HK-2 (cell line): ENCODE measurements at regions not wholly inside any gene's neighbourhood (a gene's known extent, or its start where the extent isn't known, plus 50 kb on each side); places are given as distances from the start of the nearest gene placed in this dataset.
"Not testable (repeated sequence)": the region's sequence is repeated elsewhere in the genome, so short reads cannot be mapped to it uniquely, and the experiment has no call there.

Experiments
- DNase-seq: peaks from one replicate; pipeline ENCODE4 v3.0.0-alpha.2; 2018; ENCODE audit not compliant: unreplicated experiment

DNA sequence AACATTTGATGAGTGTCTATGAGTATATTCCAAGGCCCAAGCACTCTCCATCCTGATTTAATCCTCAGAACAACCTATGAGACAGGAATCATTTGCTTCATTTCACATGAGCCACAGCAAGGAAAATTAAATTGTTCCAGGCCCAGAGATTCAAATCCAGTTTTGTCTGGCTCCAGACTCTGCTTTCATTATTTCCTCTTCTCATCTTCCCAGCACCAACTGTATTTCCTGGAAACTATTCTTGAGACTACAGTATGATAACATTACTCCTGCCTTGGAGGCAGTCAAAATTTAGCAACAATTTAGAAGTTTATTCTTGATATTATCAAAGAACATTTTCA is 194.5 kb downstream of the ZNF608 start:
- DNase-seq = no peak

DNA sequence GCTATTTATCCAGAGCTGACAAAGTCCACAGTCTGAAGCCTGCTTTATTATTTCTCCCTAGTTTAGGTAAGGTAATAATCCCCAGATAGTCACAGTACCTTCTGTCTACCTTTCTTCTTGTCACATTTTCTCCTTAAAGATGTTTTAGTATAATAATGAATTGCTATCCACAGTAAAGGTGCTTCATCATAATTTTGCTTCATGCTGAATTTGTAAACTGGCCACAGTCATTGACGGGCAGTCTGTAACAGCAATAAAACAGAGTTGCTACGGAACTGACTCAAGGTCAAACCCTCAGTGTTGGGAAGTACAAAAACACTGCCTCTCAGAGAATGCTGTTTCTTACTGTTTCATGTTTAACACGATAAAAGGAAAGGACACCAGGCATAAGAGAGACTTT is 195.7 kb downstream of the ZNF608 start:
- DNase-seq = no peak

DNA sequence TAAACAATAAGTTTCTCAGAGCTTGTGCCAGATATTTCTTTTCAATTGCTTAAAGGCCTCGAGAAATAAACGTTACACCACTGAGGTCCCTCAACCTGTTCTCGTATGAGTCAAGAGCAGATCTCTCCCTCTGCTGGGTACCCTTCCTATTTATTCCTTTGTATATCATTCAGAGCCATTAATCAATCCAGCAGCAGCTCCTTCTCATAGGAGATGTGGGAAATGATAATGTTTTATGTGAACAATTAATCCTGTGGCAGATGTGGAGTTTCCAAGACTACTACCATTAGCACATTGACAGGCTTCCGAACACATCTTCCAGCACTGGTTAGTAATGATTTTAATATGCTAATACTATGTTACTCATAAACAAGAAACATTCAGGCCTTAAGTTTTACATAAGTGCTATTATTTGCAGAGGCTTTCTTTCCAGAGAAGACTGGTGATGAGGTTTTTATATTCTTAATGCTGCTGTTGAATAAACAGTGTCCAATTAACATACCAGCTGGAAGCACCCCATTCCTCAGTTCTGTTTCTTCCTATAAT is 196.5 kb downstream of the ZNF608 start:
- DNase-seq = no peak

DNA sequence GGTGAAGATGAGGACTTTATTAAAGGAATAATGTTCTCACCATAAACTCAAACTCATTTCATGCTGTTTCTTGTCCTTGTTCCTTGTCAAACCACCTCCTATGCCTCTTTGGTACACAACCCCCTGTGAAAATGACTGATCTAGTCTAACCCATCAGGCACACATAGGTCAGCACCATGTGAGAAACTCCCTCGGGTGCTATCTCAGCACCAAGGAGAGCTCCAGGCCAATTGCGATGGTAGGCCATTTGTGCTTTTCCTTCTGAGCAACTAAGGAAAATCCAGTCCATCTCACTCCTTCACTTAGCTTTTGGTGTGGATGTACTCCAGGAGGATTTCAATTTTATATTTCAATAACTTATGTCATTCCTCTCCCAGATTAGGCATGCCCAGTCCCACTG is 199.8 kb downstream of the ZNF608 start:
- DNase-seq = peak; percentile 19

DNA sequence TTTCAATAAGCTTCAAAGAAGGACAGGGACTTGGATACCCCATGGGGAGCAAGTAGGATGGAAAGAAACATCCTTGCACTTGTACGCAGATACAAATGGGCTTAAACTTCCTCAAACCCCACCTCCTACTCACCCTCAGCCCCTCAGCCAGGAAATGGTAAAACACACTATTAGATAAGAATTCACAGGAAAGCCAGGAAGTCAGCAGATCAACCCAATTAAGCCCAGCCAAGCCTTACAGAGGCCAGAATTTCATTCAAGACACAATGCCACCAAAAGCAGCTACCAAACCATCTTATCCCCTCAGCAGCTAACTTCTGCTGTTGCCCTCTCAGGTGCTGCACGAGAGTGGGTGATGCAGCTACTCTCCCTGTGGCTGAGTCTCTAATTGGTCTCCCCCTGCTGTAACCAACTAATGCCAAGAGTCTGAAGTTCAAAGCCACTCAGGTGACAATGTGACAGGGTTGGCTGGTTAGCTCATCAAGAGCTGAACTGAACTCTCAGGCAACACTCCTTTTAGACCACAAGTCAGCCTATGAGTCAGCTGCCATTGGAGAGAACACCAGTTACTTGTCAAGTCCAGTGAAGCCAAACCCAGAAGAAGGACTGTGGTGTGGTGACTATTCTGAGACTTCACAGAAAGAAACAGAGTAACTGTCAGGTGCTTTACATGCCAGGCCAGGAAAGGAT is 201.9 kb downstream of the ZNF608 start:
- peak; percentile 2 for DNase-seq

DNA sequence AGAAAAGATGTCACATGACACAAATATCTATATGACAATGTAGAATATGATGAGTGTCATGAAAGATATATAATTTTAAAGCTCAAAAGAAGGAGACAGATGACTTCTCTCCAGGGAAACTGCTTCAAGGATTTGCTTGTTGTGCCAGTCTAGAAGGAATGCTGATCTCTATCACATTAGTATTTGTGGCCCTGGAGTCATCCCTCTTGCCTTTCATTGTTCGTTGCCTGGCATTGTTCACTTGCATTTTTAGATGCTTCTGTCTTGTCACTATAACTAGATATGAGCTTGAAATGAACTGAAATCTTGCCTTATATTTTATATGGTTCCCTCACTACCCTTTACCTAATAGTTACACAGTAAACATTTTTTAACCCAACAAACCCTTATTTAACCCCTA is 207.5 kb downstream of the ZNF608 start:
- DNase-seq = no peak

DNA sequence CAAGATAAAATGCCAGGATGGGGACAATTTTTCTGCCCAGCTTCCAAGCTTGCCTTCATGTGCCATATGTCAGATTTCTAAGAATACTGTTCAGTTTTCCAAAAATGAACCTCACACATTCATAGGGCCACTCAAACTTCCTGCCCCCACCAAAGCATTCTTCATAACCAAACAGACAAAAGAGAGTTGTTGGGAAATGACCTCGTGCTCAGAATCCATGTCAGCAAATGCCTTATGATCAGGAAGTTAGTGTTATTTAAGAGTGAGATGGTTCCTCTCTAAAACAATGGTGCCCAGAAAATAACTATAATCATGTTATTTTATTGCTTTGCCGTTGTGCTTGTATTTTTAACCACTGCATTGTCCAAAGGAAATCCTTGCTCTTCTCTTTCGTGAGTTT is 208.2 kb downstream of the ZNF608 start:
- no peak for DNase-seq

DNA sequence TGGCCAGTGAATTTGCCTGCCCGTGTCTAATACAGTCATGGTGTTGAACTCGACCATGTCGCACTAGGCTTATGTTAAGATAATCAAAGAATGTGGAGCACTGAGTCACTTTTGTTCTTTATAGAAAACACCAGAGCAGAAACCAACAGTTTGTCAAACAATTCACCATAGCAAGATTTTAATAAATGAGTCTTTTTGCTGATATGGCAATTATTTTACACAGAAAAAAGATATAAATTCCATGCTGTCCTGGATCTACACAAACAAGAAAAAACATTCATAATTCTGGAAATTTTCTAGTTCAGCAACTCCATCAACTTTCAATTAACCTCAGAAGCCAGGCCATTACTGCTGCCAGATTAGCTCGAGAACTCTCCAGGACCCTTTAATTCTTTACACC is 208.9 kb downstream of the ZNF608 start:
- no peak for DNase-seq

DNA sequence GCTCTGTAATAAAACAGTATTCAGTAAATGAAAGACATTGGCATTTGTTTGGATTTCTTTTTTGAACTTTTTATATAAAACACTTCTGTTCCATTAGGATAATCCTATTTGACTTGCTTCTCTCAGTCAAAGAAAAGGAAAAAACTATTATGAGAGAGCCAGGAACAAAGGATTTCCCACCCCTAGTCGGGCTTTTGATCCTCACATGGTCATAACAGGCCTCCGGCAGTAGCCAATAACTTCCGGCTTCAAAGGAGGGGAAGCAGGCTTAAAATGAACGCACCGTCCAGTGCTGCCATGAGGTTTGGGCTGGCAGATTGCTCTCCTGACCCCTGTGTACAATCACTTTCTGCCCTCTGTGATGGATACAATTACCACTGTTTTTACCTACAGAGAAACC is 209.3 kb downstream of the ZNF608 start:
- no peak for DNase-seq

DNA sequence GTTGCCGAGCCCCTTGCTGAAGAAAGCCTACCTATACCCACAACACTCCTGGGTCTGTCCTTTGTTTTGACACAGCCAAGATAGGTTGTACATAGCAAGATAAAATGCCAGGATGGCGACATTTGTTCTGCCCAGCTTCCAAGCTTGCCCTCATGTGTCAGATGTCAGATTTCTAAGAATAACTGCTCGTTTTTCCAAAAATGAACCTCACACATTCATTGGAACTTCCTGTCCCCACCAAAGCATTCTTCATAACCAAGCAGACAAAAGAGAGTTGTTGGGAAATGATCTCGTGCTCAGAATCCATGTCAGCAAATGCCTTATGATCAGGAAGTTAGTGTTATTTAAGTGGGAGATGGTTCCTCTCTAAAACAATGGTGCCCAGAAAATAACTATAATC is 210.1 kb downstream of the ZNF608 start:
- DNase-seq = no peak

DNA sequence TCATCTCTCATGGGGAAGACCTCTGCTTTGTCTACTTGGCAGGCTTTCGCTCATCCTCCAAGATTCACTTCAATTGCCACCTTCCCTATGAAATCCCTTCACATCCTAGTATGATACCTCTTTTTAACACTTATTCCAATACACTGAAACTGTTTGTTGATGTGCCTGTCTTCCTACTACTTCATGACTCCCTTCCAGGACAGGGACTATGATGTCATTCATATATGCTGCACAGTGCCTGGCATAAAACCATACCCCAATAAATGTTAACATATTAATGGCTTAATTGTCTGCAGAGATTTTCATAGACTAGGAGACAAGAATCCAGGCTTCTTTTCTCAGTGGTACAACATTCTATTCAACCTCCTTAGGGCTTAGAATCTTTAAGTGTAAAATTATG is 215.5 kb downstream of the ZNF608 start:
- no peak for DNase-seq

DNA sequence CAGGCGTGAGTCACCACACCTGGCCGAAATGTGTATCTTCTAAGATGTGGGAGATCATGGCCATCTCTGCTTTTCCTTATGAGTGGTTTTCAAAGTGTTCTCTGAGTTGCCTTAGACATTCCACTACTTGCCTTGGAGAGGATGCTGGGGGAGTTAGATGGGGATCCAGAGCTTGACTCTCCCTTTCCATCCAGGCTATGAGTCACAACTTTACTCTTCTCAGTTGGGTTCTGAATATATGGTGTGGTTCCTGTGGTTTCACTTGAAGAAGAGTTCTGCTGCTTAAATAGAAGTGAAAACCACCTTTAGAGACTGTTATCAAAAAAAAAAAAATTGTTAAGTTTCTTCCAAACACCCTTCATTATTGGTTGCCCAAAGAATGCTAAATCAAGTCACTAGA is 217.6 kb downstream of the ZNF608 start:
- no peak for DNase-seq

DNA sequence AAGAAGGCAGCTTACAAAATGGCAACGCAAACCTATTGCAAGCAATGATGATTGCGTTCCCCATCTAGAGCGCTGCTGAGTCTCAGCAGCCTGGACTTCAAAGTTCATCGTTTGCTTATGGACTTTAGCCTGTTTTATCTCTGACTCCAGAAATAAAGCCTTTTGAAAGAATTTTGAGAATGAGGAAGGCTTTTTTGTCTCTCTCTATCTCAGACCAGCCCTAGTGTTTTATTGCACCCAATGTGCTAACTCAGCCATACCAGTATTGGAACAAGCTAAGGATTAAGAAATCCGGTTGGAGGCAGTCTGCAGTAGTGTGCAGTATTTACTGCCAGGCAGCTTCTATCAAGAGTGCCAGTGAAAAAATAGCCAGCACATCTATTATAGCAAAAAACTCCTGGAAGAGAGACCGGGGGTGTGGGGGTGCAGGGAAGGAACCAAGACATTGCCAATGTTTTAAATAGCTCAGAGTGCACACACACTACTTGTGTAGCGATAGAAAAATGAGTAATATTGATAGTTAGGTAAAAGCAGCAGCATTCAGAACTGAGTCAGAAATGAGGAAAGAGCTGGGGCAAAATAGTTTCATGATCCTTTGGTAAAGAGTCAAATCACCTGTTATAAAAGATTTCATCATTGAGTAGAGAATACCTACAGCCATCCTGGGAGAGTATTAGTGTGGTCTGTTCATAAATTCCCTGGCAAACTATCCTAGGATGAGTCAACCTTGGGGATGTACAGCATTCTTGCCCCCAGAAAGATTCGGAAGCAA is 219.0 kb downstream of the ZNF608 start:
- no peak for DNase-seq

DNA sequence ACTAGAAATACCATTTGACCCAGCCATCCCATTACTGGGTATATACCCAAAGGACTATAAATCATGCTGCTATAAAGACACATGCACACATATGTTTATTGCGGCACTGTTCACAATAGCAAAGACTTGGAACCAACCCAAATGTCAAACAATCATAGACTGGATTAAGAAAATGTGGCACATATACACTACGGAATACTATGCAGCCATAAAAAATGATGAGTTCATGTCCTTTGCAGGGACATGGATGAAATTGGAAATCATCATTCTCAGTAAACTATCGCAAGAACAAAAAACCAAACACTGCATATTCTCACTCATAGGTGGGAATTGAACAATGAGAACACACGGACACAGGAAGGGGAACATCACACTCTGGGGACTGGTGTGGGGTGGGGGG is 220.4 kb downstream of the ZNF608 start:
- DNase-seq = not testable (repeated sequence)

DNA sequence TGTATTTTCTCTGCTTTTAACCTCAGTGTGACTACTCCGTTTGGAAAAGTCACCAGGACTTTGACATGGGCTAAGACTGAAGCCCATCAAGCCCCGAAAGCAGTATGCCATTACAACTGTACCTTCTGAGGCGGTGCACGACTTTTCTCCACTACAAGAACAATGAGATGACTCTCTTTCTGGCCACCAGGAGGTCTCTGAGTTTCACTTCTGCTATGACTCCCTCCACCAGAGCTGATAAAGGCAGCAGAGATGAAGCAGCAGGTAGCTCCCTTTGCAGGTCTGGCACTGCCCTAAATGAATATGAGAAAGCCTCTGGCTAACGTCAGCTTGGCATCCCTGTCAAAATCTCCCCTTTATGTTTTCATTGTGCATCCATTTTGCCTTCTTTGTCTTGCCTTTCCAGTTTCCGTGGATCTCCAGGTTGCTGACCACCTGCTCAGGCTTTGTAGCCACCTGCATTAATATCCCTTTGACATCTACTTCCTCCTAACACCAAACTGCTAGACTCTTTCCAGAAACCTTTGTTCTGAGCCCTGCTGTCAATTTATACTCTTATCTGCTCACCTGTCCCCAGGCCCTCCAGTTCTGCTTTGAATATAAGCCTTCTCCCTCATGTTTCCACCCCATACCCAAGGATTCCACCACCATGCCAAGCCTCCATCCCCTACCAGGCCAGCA is 221.7 kb downstream of the ZNF608 start:
- no peak for DNase-seq

DNA sequence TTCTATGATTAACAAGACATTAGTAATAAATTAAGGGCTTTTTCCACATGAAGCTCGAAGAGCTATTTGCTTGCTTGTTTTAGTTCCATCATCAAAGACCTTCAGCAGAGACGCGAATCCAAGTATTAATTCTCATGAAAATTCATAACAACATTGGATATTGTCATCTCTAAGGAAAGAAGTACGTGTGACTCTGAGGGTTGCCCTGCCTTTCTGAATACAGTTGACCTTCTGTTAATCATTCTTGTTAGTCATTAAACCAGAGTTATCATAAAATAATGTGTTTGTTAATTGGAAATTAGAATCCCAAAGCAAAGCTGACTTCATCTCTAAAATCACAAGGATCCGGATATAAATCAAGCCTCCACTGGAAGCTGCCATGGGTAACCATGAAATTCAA is 222.5 kb downstream of the ZNF608 start:
- DNase-seq = no peak

DNA sequence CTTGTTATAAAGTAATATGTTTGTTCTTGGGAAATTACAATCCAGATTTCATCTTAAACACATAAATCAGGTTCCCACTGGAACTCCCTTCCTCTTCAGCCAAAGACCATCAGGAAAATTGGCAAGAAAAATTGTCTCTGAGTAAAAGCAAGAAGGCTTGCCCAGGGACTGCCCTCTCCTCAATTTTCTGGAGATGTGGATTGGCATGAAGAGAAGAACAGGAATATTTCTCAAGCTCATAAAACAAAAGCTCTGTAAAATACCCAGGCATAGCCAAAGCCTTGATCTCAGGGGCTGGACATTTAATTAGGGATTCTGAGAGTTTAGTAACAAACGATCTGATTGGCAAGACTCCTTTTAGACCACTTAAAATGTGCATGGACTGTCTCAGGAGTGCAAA is 223.4 kb downstream of the ZNF608 start:
- DNase-seq = no peak

DNA sequence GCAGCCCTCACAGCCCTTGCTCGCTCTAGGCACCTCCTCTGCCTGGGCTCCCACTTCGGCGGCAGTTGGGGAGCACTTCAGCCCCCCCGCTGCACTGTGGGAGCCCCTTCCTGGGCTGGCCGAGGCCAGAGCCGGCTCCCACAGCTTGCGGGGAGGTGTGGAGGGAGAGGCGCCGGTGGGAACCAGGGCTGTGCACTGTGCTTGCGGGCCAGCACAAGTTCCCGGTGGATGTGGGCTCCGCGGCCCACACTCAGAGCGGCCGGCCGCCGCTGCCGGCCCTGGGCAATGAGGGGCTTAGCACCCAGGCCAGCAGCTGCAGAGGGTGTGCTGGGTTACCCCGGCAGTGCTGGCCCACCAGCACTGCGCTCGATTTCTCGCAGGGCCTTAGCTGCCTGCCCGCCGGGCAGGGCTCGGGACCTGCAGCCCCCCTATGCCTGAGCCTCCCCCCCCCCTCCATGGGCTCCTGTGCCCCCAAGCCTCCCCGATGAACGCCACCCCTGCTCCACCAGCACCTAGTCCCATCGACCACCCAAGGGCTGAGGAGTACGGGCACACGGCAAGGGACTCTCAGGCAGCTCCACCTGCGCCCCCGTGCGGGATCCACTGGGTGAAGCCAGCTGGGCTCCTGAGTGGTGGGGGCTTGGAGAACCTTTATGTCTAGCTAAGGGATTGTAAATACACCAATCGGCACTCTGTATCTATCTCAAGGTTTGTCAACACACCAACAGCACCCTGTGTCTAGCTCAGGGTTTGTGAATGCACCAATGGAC is 224.8 kb downstream of the ZNF608 start:
- no peak for DNase-seq

DNA sequence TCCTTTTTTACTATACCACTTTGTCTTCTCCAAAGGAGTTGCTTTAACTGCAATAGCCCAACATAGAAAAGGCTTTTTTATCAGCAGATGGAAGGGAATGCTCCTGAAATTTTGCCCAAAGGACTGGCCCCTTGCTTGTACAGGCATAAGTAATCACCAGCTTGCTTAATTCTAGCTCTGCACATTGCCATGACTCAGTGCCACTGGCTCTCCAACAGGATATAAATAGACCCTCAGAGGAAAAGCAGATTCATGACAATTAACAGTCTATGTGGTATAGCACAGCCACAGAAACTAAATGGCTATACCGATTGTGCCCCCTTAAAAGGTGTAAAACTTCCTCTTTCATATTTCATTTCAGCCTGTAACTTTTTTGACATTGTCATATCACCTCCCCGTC is 227.0 kb downstream of the ZNF608 start:
- DNase-seq = no peak

DNA sequence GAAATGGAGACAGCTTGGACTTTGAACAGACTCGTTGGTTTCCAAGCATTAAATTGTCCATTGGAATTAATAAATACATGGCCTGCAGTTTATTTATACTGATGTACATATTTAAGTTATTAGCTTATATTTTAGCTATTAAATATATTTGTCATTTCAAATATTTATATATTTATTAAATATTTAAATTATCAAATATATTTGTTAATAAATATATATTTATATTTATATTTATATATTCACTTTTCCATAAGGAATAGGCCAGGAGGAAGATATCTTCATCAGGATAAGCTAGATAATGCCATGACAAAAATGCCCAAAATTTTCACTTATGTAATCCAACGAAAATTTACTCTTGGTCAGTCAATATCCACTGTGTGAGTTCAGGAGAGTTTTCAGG is 229.9 kb downstream of the ZNF608 start:
- DNase-seq = no peak

DNA sequence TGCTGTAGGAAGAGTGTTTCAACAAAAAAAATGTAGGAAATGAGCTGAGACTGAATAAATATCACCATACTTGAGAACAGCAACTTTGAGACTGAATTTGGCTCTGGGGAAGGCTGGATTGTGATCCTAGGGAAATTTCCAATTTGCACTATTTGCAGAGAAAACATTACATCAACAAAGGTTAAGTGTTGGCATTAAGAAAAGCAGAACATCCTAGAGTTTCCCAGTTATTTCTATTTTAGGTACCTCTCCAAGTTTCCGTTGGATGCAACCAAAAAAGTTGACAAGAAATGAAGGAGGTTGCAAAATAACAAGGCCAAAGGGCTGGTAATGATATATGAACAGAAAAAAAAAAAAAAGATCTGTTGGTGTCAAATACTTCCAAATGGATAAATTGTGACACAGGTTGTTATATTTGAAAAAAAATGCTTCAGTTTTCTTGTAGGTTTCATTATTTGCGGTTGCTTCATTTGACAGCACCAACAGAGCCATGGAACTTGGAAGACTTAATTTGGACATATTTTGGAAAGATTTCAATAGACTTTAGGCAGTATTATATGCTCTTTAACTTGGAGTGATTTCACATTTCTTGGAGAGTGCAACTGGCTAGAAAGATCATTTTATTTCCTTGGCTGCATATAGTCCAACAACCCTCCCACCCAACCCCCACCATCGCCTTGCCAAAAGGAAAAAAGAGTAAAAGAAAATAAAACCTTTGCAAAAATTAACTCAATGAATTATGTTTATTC is 230.8 kb downstream of the ZNF608 start:
- DNase-seq = no peak
